ENCODE measurements at regions not wholly inside any gene's neighbourhood (a gene's known extent, or its start where the extent isn't known, plus 50 kb on each side); places are given as distances from the start of the nearest gene placed in this dataset.

DNA sequence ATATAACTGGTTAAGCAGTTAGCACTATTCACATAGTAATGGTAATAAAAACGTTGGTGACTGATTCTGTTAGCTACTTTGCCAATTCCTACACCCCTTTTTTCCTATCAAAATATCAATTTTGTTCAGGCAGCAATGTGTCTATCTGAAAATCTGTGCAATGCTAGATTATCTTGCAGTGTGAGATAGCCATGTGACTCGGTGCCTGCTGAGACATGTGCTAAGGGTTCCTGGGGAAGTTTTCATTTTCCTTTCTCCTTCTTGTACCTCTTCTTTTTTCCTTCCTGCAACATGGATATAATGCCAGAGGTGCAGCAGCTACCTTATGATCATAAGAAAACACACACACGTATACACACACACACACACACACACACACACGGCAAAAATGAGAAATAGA, 100.5 kb upstream of the SHISA6 start:
- TF ChIP-seq, protein P1, sequence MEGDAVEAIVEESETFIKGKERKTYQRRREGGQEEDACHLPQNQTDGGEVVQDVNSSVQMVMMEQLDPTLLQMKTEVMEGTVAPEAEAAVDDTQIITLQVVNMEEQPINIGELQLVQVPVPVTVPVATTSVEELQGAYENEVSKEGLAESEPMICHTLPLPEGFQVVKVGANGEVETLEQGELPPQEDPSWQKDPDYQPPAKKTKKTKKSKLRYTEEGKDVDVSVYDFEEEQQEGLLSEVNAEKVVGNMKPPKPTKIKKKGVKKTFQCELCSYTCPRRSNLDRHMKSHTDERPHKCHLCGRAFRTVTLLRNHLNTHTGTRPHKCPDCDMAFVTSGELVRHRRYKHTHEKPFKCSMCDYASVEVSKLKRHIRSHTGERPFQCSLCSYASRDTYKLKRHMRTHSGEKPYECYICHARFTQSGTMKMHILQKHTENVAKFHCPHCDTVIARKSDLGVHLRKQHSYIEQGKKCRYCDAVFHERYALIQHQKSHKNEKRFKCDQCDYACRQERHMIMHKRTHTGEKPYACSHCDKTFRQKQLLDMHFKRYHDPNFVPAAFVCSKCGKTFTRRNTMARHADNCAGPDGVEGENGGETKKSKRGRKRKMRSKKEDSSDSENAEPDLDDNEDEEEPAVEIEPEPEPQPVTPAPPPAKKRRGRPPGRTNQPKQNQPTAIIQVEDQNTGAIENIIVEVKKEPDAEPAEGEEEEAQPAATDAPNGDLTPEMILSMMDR (IDR thresholded peaks at IDR 0.05) = no peak
- no peak for TF ChIP-seq POLR2A (IDR thresholded peaks at IDR 0.05)

All from right lobe of liver (tissue), 4 donors.